Lower leg skin (tissue), 4 donors: ENCODE measurements at regions not wholly inside any gene's neighbourhood (a gene's known extent, or its start where the extent isn't known, plus 50 kb on each side); places are given as distances from the start of the nearest gene placed in this dataset.

ENCODE experiments used
- DNase-seq, 2 donors: peaks; one replicate each; pipeline ENCODE4 v3.0.0-alpha.2; 2019; ENCODE audit warnings: low spot score in 2 of 2
- H3K4me3 ChIP-seq: fragments of 200-600 bp; sonication (generic); 2 replicates; pipeline ENCODE4 v1.5.1; 2017; ENCODE audit warnings: mild to moderate bottlenecking, low read depth; ENCODE audit not compliant: poor library complexity, severe bottlenecking
- CTCF ChIP-seq, 3 donors: fragments of 450-650 bp; IDR thresholded peaks; one replicate each; pipeline ENCODE4 v1.5.1; 2016; ENCODE audit warnings: antibody characterized with exemption in 3 of 3, mild to moderate bottlenecking in 3 of 3, moderate library complexity in 2 of 3
- POLR2A ChIP-seq, 2 donors: fragments of 450-650 bp; IDR thresholded peaks; one replicate each; pipeline ENCODE4 v1.6.1; 2016 to 2017; ENCODE audit warnings: antibody characterized with exemption in 2 of 2, mild to moderate bottlenecking in 1 of 2, moderate library complexity in 1 of 2
- WGBS, 2 donors: methylation state at CpG; one replicate each; pipeline ENCODE4 v1.1.5; 2018; 5-methylcytosine and 5-hydroxymethylcytosine counted together
- intact Hi-C: fragments of 100-400 bp; cut with DNase I; formaldehyde crosslinking; loops from one replicate; pipeline ENCODE4 v1.15.0; 2023; ENCODE audit warnings: low total_unique reads

GRCh38 chr20:53660947-53661381 lies 67.3 kb upstream of the ZNF217 start:
- intact Hi-C loops = no loop called here
- H3K4me3 ChIP-seq = no peak overlapping the region
- DNase-seq = peak in 1 of 2 donors; percentile 81
- no peak for TF ChIP-seq CTCF (IDR thresholded peaks at IDR 0.05)
- no peak for TF ChIP-seq POLR2A (IDR thresholded peaks at IDR 0.05)
- WGBS, 2 donors = 47 to 51% methylated on average over 6 of the region's 6 CpGs

GRCh38 chr20:53660078-53660909 lies 66.7 kb upstream of the ZNF217 start:
- intact Hi-C loops = no loop called here
- TF ChIP-seq CTCF (IDR thresholded peaks at IDR 0.05) (no peak), POLR2A (IDR thresholded peaks at IDR 0.05) (no peak)
- H3K4me3 ChIP-seq = peak overlapping the region; percentile 26
- WGBS, 2 donors = 2% methylated on average over 38 of the region's 38 CpGs
- peak; percentile 33 to 82 for DNase-seq

GRCh38 chr20:53658973-53659372 lies 65.3 kb upstream of the ZNF217 start:
- no peak overlapping the region for H3K4me3 ChIP-seq
- no peak for TF ChIP-seq CTCF (IDR thresholded peaks at IDR 0.05)
- no peak for TF ChIP-seq POLR2A (IDR thresholded peaks at IDR 0.05)
- WGBS, 2 donors = 72 to 80% methylated on average over 11 of the region's 11 CpGs
- intact Hi-C loops = no loop called here
- DNase-seq = peak in 1 of 2 donors; percentile 80

GRCh38 chr20:53658322-53658721 lies 64.7 kb upstream of the ZNF217 start:
- no peak for DNase-seq
- no peak for TF ChIP-seq CTCF (IDR thresholded peaks at IDR 0.05)
- TF ChIP-seq POLR2A (IDR thresholded peaks at IDR 0.05) = no peak
- intact Hi-C loops = no loop called here
- 75 to 84% methylated on average over 5 of the region's 5 CpGs for WGBS, 2 donors
- H3K4me3 ChIP-seq = no peak overlapping the region

GRCh38 chr20:53657732-53658131 lies 64.1 kb upstream of the ZNF217 start:
- 51 to 53% methylated on average over 1 of the region's 1 CpG for WGBS, 2 donors
- peak in 1 of 2 donors; percentile 40 for DNase-seq
- intact Hi-C loops = no loop called here
- TF ChIP-seq POLR2A (IDR thresholded peaks at IDR 0.05) (no peak), CTCF (IDR thresholded peaks at IDR 0.05) (no peak)
- H3K4me3 ChIP-seq = no peak overlapping the region
